Esophagus muscularis mucosa (tissue), 4 donors: ENCODE measurements at regions not wholly inside any gene's neighbourhood (a gene's known extent, or its start where the extent isn't known, plus 50 kb on each side); places are given as distances from the start of the nearest gene placed in this dataset.

ENCODE experiments used
- DNase-seq: peaks from one replicate; pipeline ENCODE4 v3.0.0-alpha.2; 2017; ENCODE audit errors: extremely low spot score
- H3K27ac ChIP-seq, 4 donors: fragments of 200-600 bp; sonication (generic); replicated peaks in 1 of 4; 1 replicate in 3 of 4; 2 replicates in 1 of 4; pipeline ENCODE4 v1.5.1; 2016 to 2019; ENCODE audit warnings: mild to moderate bottlenecking in 1 of 4
- H3K27me3 ChIP-seq, 4 donors: fragments of 200-600 bp; sonication (generic); one replicate each; pipeline versions ENCODE4 v1.5.1 to v1.6.0; 2016 to 2019
- H3K36me3 ChIP-seq, 4 donors: fragments of 200-600 bp; sonication (generic); one replicate each; pipeline ENCODE4 v1.5.1; 2016 to 2019
- H3K4me1 ChIP-seq, 4 donors: fragments of 200-600 bp; sonication (generic); one replicate each; pipeline ENCODE4 v1.5.1; 2016 to 2019
- H3K4me3 ChIP-seq, 4 donors: fragments of 200-600 bp; sonication (generic); 1 replicate in 2 of 4; 2 replicates in 2 of 4; pipeline ENCODE4 v1.5.1; 2016 to 2019; ENCODE audit warnings: mild to moderate bottlenecking in 4 of 4, moderate library complexity in 1 of 4
- H3K9me3 ChIP-seq, 4 donors: fragments of 200-600 bp; sonication (generic); 1 replicate in 3 of 4; 2 replicates in 1 of 4; pipeline ENCODE4 v1.5.1; 2016 to 2019
- EP300 ChIP-seq: sonication (generic); formaldehyde crosslinking; IDR thresholded peaks from one replicate; pipeline ENCODE4 v1.6.1; 2017; ENCODE audit warnings: antibody characterized with exemption
- POLR2A ChIP-seq: fragments of 450-650 bp; IDR thresholded peaks from one replicate; pipeline ENCODE4 v1.6.1; 2017; ENCODE audit warnings: antibody characterized with exemption, moderate library complexity, mild to moderate bottlenecking, low read depth
- POLR2AphosphoS5 ChIP-seq, 2 donors: sonication (generic); formaldehyde crosslinking; IDR thresholded peaks; one replicate each; pipeline ENCODE4 v1.6.1; 2017; ENCODE audit warnings: antibody characterized with exemption in 2 of 2
- WGBS: methylation state at CpG from one replicate; pipeline ENCODE4 v1.1.5; 2018; 5-methylcytosine and 5-hydroxymethylcytosine counted together
- intact Hi-C: fragments of 100-400 bp; cut with DNase I; formaldehyde crosslinking; loops from one replicate; pipeline ENCODE4 v1.15.1; 2023
- TF ChIP-seq, protein P1 (sequence below), 3 experiments: fragments of 200-600 bp in 2 of 3; fragments of 450-650 bp in 1 of 3; sonication (generic) in 2 of 3; IDR thresholded peaks; one replicate each; pipeline ENCODE4 v1.5.1; 2017 to 2019; ENCODE audit warnings: antibody characterized with exemption in 3 of 3, mild to moderate bottlenecking in 2 of 3, moderate library complexity in 1 of 3

- Histone ChIP-seq H3K4me1 (no peaks in the 10 kb centered on the region), H3K4me3 (no peak overlapping the region), H3K9me3 (peaks cover 0 to 4% (median 2%) of the 10 kb centered on the region in 4 donors), H3K36me3 (no peaks in the 10 kb centered on the region), H3K27ac (no peak overlapping the region), H3K27me3 (no peaks in the 10 kb centered on the region)
- TF ChIP-seq EP300 (no peak), POLR2A (no peak), POLR2AphosphoS5 (IDR thresholded peaks at IDR 0.05) (no peak)
- TF ChIP-seq, protein P1, sequence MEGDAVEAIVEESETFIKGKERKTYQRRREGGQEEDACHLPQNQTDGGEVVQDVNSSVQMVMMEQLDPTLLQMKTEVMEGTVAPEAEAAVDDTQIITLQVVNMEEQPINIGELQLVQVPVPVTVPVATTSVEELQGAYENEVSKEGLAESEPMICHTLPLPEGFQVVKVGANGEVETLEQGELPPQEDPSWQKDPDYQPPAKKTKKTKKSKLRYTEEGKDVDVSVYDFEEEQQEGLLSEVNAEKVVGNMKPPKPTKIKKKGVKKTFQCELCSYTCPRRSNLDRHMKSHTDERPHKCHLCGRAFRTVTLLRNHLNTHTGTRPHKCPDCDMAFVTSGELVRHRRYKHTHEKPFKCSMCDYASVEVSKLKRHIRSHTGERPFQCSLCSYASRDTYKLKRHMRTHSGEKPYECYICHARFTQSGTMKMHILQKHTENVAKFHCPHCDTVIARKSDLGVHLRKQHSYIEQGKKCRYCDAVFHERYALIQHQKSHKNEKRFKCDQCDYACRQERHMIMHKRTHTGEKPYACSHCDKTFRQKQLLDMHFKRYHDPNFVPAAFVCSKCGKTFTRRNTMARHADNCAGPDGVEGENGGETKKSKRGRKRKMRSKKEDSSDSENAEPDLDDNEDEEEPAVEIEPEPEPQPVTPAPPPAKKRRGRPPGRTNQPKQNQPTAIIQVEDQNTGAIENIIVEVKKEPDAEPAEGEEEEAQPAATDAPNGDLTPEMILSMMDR (IDR thresholded peaks at IDR 0.05): no peak
- DNase-seq: peak; percentile 86
- WGBS: 74% methylated on average over 9 of the region's 9 CpGs
- intact Hi-C loops: no loop called here
These were observed 261.6 kb downstream of the VPS13C start for GRCh38 chr15:61798631-61799030.

DNA sequence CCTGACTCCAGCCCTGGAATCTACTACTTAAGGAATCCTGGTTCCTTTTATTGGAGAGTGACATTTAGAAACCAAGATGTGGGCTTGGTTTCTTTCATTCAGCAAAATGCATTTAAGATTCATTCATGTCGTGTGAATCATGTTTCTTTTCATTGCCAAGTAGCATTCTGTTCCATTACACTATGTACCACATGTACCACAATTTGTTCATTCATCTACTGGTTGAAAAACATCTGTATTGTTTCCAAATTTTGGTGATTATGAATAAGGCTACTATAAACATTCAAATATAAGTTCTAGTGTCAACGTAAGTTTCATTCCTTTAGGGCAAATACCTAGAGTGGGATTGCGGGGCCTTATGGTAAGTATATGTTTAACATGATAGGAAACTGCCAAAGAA is 264.2 kb downstream of the VPS13C start:
- Histone ChIP-seq H3K4me3 (no peak overlapping the region), H3K9me3 (peaks cover 0 to 4% (median 2%) of the 10 kb centered on the region in 4 donors), H3K27me3 (no peaks in the 10 kb centered on the region), H3K27ac (no peak overlapping the region), H3K4me1 (no peaks in the 10 kb centered on the region), H3K36me3 (no peaks in the 10 kb centered on the region)
- 79% methylated on average over 3 of the region's 3 CpGs for WGBS
- TF ChIP-seq, protein P1 (IDR thresholded peaks at IDR 0.05): no peak
- TF ChIP-seq POLR2A (no peak), EP300 (no peak), POLR2AphosphoS5 (IDR thresholded peaks at IDR 0.05) (no peak)
- DNase-seq: no peak
- intact Hi-C loops: no loop called here

DNA sequence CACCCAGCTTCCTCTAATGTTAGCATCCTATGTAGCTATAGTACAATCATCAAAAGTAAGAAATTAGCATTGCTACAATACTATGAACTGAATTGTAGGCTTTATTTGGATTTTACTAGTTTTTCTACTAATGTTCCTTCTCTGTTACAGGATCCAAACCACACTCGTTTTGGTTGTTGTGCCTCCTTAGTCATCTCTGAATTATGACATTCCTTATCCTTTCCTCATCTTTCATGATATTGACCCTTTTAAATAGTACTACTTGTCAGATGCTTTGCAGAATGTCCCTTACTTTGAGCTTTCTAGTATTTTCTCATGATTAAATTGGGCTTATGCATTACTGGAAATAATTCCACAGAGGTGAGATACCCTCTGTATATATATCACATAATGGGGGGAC is 265.4 kb downstream of the VPS13C start:
- Histone ChIP-seq H3K4me3 (no peak overlapping the region), H3K36me3 (no peaks in the 10 kb centered on the region), H3K27ac (no peak overlapping the region), H3K27me3 (no peaks in the 10 kb centered on the region), H3K9me3 (peaks cover 0 to 6% (median 2%) of the 10 kb centered on the region in 4 donors), H3K4me1 (no peaks in the 10 kb centered on the region)
- intact Hi-C loops: no loop called here
- TF ChIP-seq POLR2AphosphoS5 (IDR thresholded peaks at IDR 0.05): no peak
- TF ChIP-seq POLR2A: no peak
- TF ChIP-seq EP300: no peak
- TF ChIP-seq, protein P1 (IDR thresholded peaks at IDR 0.05): no peak
- 32% methylated on average over 1 of the region's 1 CpG for WGBS
- DNase-seq: no peak

DNA sequence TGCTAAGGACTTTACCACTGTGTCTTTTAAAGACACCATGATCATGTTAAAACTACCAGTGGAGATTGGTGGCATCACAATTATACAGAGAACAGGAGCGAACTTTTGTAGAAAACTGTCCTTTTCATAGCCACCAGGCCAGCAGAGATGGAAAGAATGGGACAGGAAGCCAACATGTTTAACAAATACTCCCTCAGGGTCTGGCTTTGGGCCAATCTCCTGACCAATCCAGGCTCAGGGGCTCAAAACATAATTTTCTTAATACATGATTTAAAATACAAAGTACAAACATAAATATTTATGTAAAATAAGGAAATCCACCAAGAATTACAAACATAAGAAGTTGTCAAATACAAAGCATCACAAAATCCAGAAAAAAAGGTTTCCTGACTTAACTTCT is 266.0 kb downstream of the VPS13C start:
- 83% methylated on average over 1 of the region's 1 CpG for WGBS
- H3K27me3 ChIP-seq: no peaks in the 10 kb centered on the region
- TF ChIP-seq POLR2A (no peak), POLR2AphosphoS5 (IDR thresholded peaks at IDR 0.05) (no peak), EP300 (no peak)
- TF ChIP-seq, protein P1 (IDR thresholded peaks at IDR 0.05): no peak

DNA sequence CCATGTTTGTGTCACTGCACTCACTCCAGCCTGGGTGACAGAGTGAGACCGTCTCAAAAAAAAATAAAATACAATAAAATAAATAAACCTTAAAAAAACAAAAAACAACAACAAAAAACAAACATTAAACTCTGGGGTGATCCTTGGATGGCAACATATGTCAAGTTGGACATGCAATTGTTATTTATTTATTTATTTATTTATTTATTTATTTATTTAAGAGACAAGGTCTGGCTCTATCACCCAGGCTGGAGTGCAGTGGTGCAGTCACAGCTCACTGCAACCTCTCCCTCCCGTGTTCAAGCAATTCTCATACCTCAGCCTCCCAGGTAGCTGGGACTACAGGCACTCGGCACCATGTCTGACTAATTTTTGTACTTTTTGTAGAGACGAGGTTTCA is 275.5 kb downstream of the VPS13C start:
- Histone ChIP-seq H3K9me3 (peaks cover 0 to 10% (median 3%) of the 10 kb centered on the region in 4 donors), H3K36me3 (no peaks in the 10 kb centered on the region), H3K27me3 (peaks cover 0 to 12% (median 0%) of the 10 kb centered on the region in 4 donors), H3K4me1 (no peaks in the 10 kb centered on the region), H3K27ac (no peak overlapping the region), H3K4me3 (no peak overlapping the region)
- TF ChIP-seq, protein P1 (IDR thresholded peaks at IDR 0.05): no peak
- TF ChIP-seq POLR2A: no peak
- TF ChIP-seq POLR2AphosphoS5 (IDR thresholded peaks at IDR 0.05): no peak
- TF ChIP-seq EP300: no peak
- 88% methylated on average over 4 of the region's 4 CpGs for WGBS
- no peak for DNase-seq
- intact Hi-C loops: no loop called here

More for the DNA sequence above, 266.0 kb downstream of the VPS13C start:
- Histone ChIP-seq H3K27ac (no peak overlapping the region), H3K9me3 (peaks cover 0 to 11% (median 3%) of the 10 kb centered on the region in 4 donors), H3K4me3 (no peak overlapping the region), H3K36me3 (no peaks in the 10 kb centered on the region), H3K4me1 (no peaks in the 10 kb centered on the region)
- DNase-seq: no peak
- intact Hi-C loops: no loop called here
